ENCODE measurements at regions not wholly inside any gene's neighbourhood (a gene's known extent, or its start where the extent isn't known, plus 50 kb on each side); places are given as distances from the start of the nearest gene placed in this dataset.

GRCh38 chr5:8765886-8766285 is 780.0 kb downstream of the SEMA5A start:
- H3K4me1 ChIP-seq (ENCODE audit: control insufficient read depth, insufficient read depth, low read length), result no peaks in the 10 kb centered on the region
- H3K4me3 ChIP-seq (ENCODE audit: low read length), result no peak overlapping the region
- H3K9me3 ChIP-seq (ENCODE audit: control insufficient read depth, low read length), result peaks cover 1% of the 10 kb centered on the region
- no peak overlapping the region for H3K27ac ChIP-seq (ENCODE audit: low read depth, low read length)
- WGBS, 2 experiments (ENCODE audit: insufficient coverage in 1 of 2, insufficient read length in 1 of 2), result 65 to 75% methylated on average over 2 of the region's 3 CpGs
- no peaks in the 10 kb centered on the region for H3K36me3 ChIP-seq (ENCODE audit: control insufficient read depth, insufficient read depth, low read length)
- DNase-seq, result no peak
- Mint-ChIP-seq H3K4me1 (peaks cover 14% of the 10 kb centered on the region), H3K27ac (no peak overlapping the region), H3K9me3 (peaks cover 5% of the 10 kb centered on the region), H3K4me3 (no peak overlapping the region), H3K36me3 (ENCODE audit: low read depth) (no peaks in the 10 kb centered on the region), H3K27me3 (ENCODE audit: insufficient read depth) (no peaks in the 10 kb centered on the region)
- TF ChIP-seq, protein P1, sequence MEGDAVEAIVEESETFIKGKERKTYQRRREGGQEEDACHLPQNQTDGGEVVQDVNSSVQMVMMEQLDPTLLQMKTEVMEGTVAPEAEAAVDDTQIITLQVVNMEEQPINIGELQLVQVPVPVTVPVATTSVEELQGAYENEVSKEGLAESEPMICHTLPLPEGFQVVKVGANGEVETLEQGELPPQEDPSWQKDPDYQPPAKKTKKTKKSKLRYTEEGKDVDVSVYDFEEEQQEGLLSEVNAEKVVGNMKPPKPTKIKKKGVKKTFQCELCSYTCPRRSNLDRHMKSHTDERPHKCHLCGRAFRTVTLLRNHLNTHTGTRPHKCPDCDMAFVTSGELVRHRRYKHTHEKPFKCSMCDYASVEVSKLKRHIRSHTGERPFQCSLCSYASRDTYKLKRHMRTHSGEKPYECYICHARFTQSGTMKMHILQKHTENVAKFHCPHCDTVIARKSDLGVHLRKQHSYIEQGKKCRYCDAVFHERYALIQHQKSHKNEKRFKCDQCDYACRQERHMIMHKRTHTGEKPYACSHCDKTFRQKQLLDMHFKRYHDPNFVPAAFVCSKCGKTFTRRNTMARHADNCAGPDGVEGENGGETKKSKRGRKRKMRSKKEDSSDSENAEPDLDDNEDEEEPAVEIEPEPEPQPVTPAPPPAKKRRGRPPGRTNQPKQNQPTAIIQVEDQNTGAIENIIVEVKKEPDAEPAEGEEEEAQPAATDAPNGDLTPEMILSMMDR (conservative IDR thresholded peaks at IDR 0.05), result no peak
- no peak overlapping the region for H3K9ac ChIP-seq (ENCODE audit: extremely low read depth, low read length, poor library complexity, severe bottlenecking)
- H3K27me3 ChIP-seq (ENCODE audit: control insufficient read depth, insufficient read depth, low read length, poor library complexity, severe bottlenecking), result no peaks in the 10 kb centered on the region

DNA sequence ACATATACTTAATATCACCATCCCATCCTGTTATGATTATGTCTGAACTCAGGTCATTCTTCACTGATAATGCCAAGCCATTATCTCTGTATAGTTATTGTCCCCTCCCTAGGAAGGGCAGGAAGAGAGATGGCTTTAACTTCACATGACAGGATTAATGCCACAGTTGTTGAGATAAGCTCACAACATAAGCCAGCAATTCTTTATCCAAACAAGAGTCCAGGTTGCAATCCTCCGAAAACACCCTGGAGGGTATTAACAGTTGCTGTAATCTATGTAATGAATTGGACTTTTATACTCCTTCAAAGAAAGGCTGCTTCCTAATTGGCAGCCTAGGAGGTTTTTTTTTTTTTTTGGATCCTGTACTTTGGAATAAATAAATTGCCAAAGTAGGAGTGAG is 779.4 kb downstream of the SEMA5A start:
- Mint-ChIP-seq H3K4me1 (peaks cover 14% of the 10 kb centered on the region), H3K9me3 (no peaks in the 10 kb centered on the region), H3K27ac (no peak overlapping the region), H3K4me3 (no peak overlapping the region), H3K27me3 (ENCODE audit: insufficient read depth) (no peaks in the 10 kb centered on the region), H3K36me3 (ENCODE audit: low read depth) (no peaks in the 10 kb centered on the region)
- H3K27ac ChIP-seq (ENCODE audit: low read depth, low read length), result no peak overlapping the region
- no peaks in the 10 kb centered on the region for H3K9me3 ChIP-seq (ENCODE audit: control insufficient read depth, low read length)
- no peak overlapping the region for H3K9ac ChIP-seq (ENCODE audit: extremely low read depth, low read length, poor library complexity, severe bottlenecking)
- no peak overlapping the region for H3K4me3 ChIP-seq (ENCODE audit: low read length)
- H3K36me3 ChIP-seq (ENCODE audit: control insufficient read depth, insufficient read depth, low read length), result no peaks in the 10 kb centered on the region
- no peaks in the 10 kb centered on the region for H3K4me1 ChIP-seq (ENCODE audit: control insufficient read depth, insufficient read depth, low read length)
- TF ChIP-seq, protein P1 (conservative IDR thresholded peaks at IDR 0.05), result no peak
- WGBS, 2 experiments (ENCODE audit: insufficient coverage in 1 of 2, insufficient read length in 1 of 2), result 87% methylated on average over 1 of the region's 1 CpG; no CpG with 5 or more reads in 1 of the 2 experiments
- DNase-seq, result no peak
- no peaks in the 10 kb centered on the region for H3K27me3 ChIP-seq (ENCODE audit: control insufficient read depth, insufficient read depth, low read length, poor library complexity, severe bottlenecking)

- Mint-ChIP-seq H3K27ac (no peak overlapping the region), H3K4me1 (peaks cover 17% of the 10 kb centered on the region), H3K36me3 (ENCODE audit: low read depth) (no peaks in the 10 kb centered on the region), H3K4me3 (no peak overlapping the region), H3K27me3 (ENCODE audit: insufficient read depth) (no peaks in the 10 kb centered on the region), H3K9me3 (no peaks in the 10 kb centered on the region)
- Histone ChIP-seq H3K4me3 (ENCODE audit: low read length) (no peak overlapping the region), H3K27ac (ENCODE audit: low read depth, low read length) (no peak overlapping the region), H3K4me1 (ENCODE audit: control insufficient read depth, insufficient read depth, low read length) (no peaks in the 10 kb centered on the region), H3K27me3 (ENCODE audit: control insufficient read depth, insufficient read depth, low read length, poor library complexity, severe bottlenecking) (no peaks in the 10 kb centered on the region), H3K36me3 (ENCODE audit: control insufficient read depth, insufficient read depth, low read length) (no peaks in the 10 kb centered on the region), H3K9me3 (ENCODE audit: control insufficient read depth, low read length) (no peaks in the 10 kb centered on the region), H3K9ac (ENCODE audit: extremely low read depth, low read length, poor library complexity, severe bottlenecking) (no peak overlapping the region)
- 94 to 100% methylated on average over 3 of the region's 3 CpGs for WGBS, 2 experiments (ENCODE audit: insufficient coverage in 1 of 2, insufficient read length in 1 of 2)
- TF ChIP-seq, protein P1 (conservative IDR thresholded peaks at IDR 0.05), result no peak
- DNase-seq, result no peak
Observed at GRCh38 chr5:8767111-8767510, 778.8 kb downstream of the SEMA5A start.

All from endodermal cell (in vitro differentiated cells).